ENCODE measurements at regions not wholly inside any gene's neighbourhood (a gene's known extent, or its start where the extent isn't known, plus 50 kb on each side); places are given as distances from the start of the nearest gene placed in this dataset.

GRCh38 chr9:93807166-93808074 lies 147.7 kb downstream of the BARX1 start:
- no peaks in the 10 kb centered on the region for H3K79me2 ChIP-seq (ENCODE audit: control insufficient read depth, insufficient read depth, low read length)
- no peak for TF ChIP-seq EZH2 (IDR thresholded peaks at IDR 0.05; ENCODE audit: low read length, missing control alignments)
- TF ChIP-seq, protein P1, sequence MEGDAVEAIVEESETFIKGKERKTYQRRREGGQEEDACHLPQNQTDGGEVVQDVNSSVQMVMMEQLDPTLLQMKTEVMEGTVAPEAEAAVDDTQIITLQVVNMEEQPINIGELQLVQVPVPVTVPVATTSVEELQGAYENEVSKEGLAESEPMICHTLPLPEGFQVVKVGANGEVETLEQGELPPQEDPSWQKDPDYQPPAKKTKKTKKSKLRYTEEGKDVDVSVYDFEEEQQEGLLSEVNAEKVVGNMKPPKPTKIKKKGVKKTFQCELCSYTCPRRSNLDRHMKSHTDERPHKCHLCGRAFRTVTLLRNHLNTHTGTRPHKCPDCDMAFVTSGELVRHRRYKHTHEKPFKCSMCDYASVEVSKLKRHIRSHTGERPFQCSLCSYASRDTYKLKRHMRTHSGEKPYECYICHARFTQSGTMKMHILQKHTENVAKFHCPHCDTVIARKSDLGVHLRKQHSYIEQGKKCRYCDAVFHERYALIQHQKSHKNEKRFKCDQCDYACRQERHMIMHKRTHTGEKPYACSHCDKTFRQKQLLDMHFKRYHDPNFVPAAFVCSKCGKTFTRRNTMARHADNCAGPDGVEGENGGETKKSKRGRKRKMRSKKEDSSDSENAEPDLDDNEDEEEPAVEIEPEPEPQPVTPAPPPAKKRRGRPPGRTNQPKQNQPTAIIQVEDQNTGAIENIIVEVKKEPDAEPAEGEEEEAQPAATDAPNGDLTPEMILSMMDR (conservative IDR thresholded peaks at IDR 0.05 in 1 of 2, IDR thresholded peaks at IDR 0.05 in 1 of 2; ENCODE audit: low read depth in 1 of 2, low read length in 2 of 2), result no peak
- H3K4me3 ChIP-seq (replicated peaks in 1 of 4; ENCODE audit: control extremely low read depth in 1 of 4, insufficient read depth in 1 of 4, low read depth in 3 of 4, low read length in 4 of 4), result no peak overlapping the region
- H2AFZ ChIP-seq (ENCODE audit: low read length), result no peak overlapping the region
- no peak for DNase-seq (ENCODE audit: low read depth in 2 of 2)
- H3K36me3 ChIP-seq (ENCODE audit: control insufficient read depth, insufficient read depth, low read length), result no peaks in the 10 kb centered on the region
- no peaks in the 10 kb centered on the region for H3K9me3 ChIP-seq (ENCODE audit: control insufficient read depth, insufficient read depth, low read depth, low read length)
- H3K27me3 ChIP-seq (ENCODE audit: control insufficient read depth, insufficient read depth, low read length), result no peaks in the 10 kb centered on the region
- no peaks in the 10 kb centered on the region for H4K20me1 ChIP-seq (ENCODE audit: control insufficient read depth, extremely low read depth, insufficient read depth, low read length)
- no peak overlapping the region for H3K27ac ChIP-seq (ENCODE audit: insufficient read depth, low read length)
- no peak overlapping the region for H3K4me2 ChIP-seq (ENCODE audit: extremely low read depth, insufficient read depth, low read length)
- H3K9ac ChIP-seq (ENCODE audit: insufficient read depth, low read length), result no peak overlapping the region
- H3K4me1 ChIP-seq (ENCODE audit: control insufficient read depth, extremely low read depth, insufficient read depth, low read length), result no peaks in the 10 kb centered on the region

DNA sequence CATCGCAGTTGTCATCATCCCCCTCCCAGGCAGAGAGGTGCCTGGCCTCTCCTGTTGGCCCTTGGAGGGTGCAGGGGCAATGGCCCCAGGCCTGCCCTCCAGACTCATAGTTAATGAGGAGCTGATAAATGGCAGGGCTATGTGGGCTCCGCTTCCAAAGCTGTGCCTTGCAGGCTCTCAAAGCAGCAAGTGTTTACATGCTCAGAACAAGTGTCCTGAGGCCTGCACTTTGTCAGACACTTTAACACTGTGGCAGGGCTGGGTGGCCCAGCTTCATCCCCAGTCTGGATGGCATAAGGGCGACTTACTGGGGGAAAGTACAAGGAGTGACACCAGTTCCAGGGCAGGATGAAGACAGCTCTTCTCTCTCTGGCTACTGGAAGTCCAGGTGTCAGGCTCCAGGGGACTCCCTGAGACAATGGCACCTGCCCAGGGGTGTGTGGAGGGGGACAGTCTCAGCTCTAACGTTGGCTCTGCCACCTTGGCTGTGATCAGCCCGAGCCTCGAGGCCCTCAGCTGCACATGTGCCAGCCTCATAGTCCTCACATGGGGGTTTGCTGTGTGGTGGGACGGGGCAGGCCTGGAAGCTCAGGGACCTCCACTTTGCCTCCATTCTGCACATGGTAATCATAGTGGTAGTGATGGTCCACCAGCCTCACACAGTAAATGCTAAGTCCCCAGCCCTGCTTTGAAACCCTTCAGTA lies 153.4 kb downstream of the BARX1 start:
- no peaks in the 10 kb centered on the region for H3K27me3 ChIP-seq (ENCODE audit: control insufficient read depth, insufficient read depth, low read length)
- no peaks in the 10 kb centered on the region for H4K20me1 ChIP-seq (ENCODE audit: control insufficient read depth, extremely low read depth, insufficient read depth, low read length)
- no peaks in the 10 kb centered on the region for H3K36me3 ChIP-seq (ENCODE audit: control insufficient read depth, insufficient read depth, low read length)
- H2AFZ ChIP-seq (ENCODE audit: low read length), result no peak overlapping the region
- H3K4me3 ChIP-seq (replicated peaks in 1 of 4; ENCODE audit: control extremely low read depth in 1 of 4, insufficient read depth in 1 of 4, low read depth in 3 of 4, low read length in 4 of 4), result no peak overlapping the region
- H3K9ac ChIP-seq (ENCODE audit: insufficient read depth, low read length), result no peak overlapping the region
- H3K9me3 ChIP-seq (ENCODE audit: control insufficient read depth, insufficient read depth, low read depth, low read length), result no peaks in the 10 kb centered on the region
- no peaks in the 10 kb centered on the region for H3K79me2 ChIP-seq (ENCODE audit: control insufficient read depth, insufficient read depth, low read length)
- H3K4me1 ChIP-seq (ENCODE audit: control insufficient read depth, extremely low read depth, insufficient read depth, low read length), result no peaks in the 10 kb centered on the region
- DNase-seq (ENCODE audit: low read depth in 2 of 2), result no peak
- H3K4me2 ChIP-seq (ENCODE audit: extremely low read depth, insufficient read depth, low read length), result no peak overlapping the region
- TF ChIP-seq EZH2 (IDR thresholded peaks at IDR 0.05; ENCODE audit: low read length, missing control alignments), result no peak
- TF ChIP-seq, protein P1 (conservative IDR thresholded peaks at IDR 0.05 in 1 of 2, IDR thresholded peaks at IDR 0.05 in 1 of 2; ENCODE audit: low read depth in 1 of 2, low read length in 2 of 2), result no peak
- H3K27ac ChIP-seq (ENCODE audit: insufficient read depth, low read length), result no peak overlapping the region

GRCh38 chr9:93801120-93801519 lies 154.0 kb downstream of the BARX1 start:
- DNase-seq (ENCODE audit: low read depth in 2 of 2), result no peak
- Histone ChIP-seq H3K36me3 (ENCODE audit: control insufficient read depth, insufficient read depth, low read length) (no peaks in the 10 kb centered on the region), H4K20me1 (ENCODE audit: control insufficient read depth, extremely low read depth, insufficient read depth, low read length) (no peaks in the 10 kb centered on the region), H3K27me3 (ENCODE audit: control insufficient read depth, insufficient read depth, low read length) (no peaks in the 10 kb centered on the region), H3K27ac (ENCODE audit: insufficient read depth, low read length) (no peak overlapping the region), H3K9me3 (ENCODE audit: control insufficient read depth, insufficient read depth, low read depth, low read length) (no peaks in the 10 kb centered on the region), H3K4me3 (replicated peaks in 1 of 4; ENCODE audit: control extremely low read depth in 1 of 4, insufficient read depth in 1 of 4, low read depth in 3 of 4, low read length in 4 of 4) (no peak overlapping the region), H3K4me1 (ENCODE audit: control insufficient read depth, extremely low read depth, insufficient read depth, low read length) (no peaks in the 10 kb centered on the region), H3K4me2 (ENCODE audit: extremely low read depth, insufficient read depth, low read length) (no peak overlapping the region), H3K9ac (ENCODE audit: insufficient read depth, low read length) (no peak overlapping the region), H2AFZ (ENCODE audit: low read length) (no peak overlapping the region), H3K79me2 (ENCODE audit: control insufficient read depth, insufficient read depth, low read length) (no peaks in the 10 kb centered on the region)
- TF ChIP-seq EZH2 (IDR thresholded peaks at IDR 0.05; ENCODE audit: low read length, missing control alignments), result no peak
- TF ChIP-seq, protein P1 (conservative IDR thresholded peaks at IDR 0.05 in 1 of 2, IDR thresholded peaks at IDR 0.05 in 1 of 2; ENCODE audit: low read depth in 1 of 2, low read length in 2 of 2), result no peak
